Hypothalamus (tissue), 51 donors: ENCODE measurements at regions not wholly inside any gene's neighbourhood (a gene's known extent, or its start where the extent isn't known, plus 50 kb on each side); places are given as distances from the start of the nearest gene placed in this dataset.

Experiments
- DNase-seq, 51 donors: peaks; one replicate each; lab custom pipeline; 2025; lab: John Stamatoyannopoulos, UW

GRCh38 chr4:3850128-3850527, 83.9 kb downstream of the ADRA2C start:
- no peak for DNase-seq

GRCh38 chr4:3851211-3851610, 85.0 kb downstream of the ADRA2C start:
- no peak for DNase-seq

GRCh38 chr4:3851881-3852280, 85.7 kb downstream of the ADRA2C start:
- DNase-seq: no peak

GRCh38 chr4:3852309-3852708, 86.1 kb downstream of the ADRA2C start:
- DNase-seq: no peak

- DNase-seq: no peak
These were observed 86.5 kb downstream of the ADRA2C start for GRCh38 chr4:3852711-3853110.

- DNase-seq: no peak
These were observed 87.3 kb downstream of the ADRA2C start for GRCh38 chr4:3853388-3854035.

- DNase-seq: no peak
These were observed 88.5 kb downstream of the ADRA2C start for GRCh38 chr4:3854661-3855060.

- no peak for DNase-seq
These were observed 89.5 kb downstream of the ADRA2C start for GRCh38 chr4:3855646-3856045.

- no peak for DNase-seq
These were observed 90.5 kb downstream of the ADRA2C start for GRCh38 chr4:3856604-3857204.

GRCh38 chr4:3857269-3857926, 91.2 kb downstream of the ADRA2C start:
- DNase-seq: no peak

- DNase-seq: no peak
These were observed 92.0 kb downstream of the ADRA2C start for GRCh38 chr4:3858046-3858730.

GRCh38 chr4:3858765-3859388, 92.7 kb downstream of the ADRA2C start:
- DNase-seq: no peak

GRCh38 chr4:3859571-3859970, 93.4 kb downstream of the ADRA2C start:
- no peak for DNase-seq

GRCh38 chr4:3860061-3860912, 94.1 kb downstream of the ADRA2C start:
- DNase-seq: no peak

- DNase-seq: no peak
These were observed 94.9 kb downstream of the ADRA2C start for GRCh38 chr4:3860913-3861636.

- no peak for DNase-seq
These were observed 95.8 kb downstream of the ADRA2C start for GRCh38 chr4:3861720-3862639.

GRCh38 chr4:3862640-3863420, 96.6 kb downstream of the ADRA2C start:
- DNase-seq: no peak
